ENCODE measurements at regions not wholly inside any gene's neighbourhood (a gene's known extent, or its start where the extent isn't known, plus 50 kb on each side); places are given as distances from the start of the nearest gene placed in this dataset.

DNA sequence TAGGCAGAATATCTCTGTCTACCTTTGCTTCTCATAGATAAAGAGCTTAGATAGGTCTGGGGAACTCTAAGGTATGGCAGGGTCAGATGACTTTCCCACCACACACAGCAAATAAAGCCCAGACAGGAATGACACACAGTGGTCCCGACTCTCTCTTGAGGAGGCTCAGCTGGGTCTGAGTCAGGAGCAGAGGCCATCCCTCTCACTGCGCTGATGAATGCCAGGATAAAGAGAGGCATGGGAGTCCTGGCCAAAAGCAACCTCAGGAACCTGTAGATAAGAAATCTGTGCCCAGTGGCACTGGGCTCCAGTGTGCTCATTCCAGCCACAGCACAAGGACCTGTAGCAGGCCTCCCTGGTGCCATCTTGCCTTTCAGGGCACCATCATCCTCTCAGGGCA, 129.4 kb upstream of the PARP11 start:
- H3K27ac ChIP-seq = no peak overlapping the region
- TF ChIP-seq, protein P1, sequence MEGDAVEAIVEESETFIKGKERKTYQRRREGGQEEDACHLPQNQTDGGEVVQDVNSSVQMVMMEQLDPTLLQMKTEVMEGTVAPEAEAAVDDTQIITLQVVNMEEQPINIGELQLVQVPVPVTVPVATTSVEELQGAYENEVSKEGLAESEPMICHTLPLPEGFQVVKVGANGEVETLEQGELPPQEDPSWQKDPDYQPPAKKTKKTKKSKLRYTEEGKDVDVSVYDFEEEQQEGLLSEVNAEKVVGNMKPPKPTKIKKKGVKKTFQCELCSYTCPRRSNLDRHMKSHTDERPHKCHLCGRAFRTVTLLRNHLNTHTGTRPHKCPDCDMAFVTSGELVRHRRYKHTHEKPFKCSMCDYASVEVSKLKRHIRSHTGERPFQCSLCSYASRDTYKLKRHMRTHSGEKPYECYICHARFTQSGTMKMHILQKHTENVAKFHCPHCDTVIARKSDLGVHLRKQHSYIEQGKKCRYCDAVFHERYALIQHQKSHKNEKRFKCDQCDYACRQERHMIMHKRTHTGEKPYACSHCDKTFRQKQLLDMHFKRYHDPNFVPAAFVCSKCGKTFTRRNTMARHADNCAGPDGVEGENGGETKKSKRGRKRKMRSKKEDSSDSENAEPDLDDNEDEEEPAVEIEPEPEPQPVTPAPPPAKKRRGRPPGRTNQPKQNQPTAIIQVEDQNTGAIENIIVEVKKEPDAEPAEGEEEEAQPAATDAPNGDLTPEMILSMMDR (conservative IDR thresholded peaks at IDR 0.05) = no peak

DNA sequence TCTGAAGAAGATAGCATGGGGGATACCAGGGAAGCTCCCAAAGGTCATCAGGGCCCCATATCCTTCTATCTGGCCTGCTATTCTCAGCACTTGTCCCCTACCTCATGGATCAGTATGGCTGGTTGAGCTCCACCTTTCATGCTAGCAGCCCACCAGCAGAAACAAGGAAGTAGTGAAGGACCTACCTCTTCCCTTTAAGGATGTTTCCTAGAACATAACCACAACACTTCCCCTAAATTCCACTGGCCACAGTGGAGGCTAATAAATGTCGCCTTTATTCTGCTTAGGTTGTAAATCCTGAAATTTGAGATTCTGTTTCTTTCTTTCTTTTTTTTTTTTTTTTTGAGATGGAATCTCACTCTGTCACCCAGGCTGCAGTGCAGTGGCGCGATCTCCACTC, 128.6 kb upstream of the PARP11 start:
- TF ChIP-seq, protein P1 (conservative IDR thresholded peaks at IDR 0.05) = no peak
- H3K27ac ChIP-seq = no peak overlapping the region

DNA sequence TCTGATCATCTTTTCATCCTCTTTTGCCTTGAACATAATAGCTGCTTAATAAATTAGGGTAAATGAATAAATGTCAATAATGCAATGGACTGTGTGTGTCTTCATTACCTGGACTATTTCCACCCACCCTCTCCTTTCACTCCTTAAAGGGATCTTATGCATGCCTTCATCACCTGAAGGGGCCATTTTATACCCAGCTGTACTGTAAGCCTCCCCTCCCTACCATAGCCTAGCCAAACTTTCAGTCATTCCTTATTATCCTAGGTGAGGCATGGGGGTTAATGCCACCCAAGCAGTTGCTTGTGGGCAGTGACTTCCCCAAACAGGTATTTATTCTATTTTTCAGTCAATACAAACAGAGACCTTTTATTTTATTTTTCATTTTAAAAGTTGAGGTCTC, 127.8 kb upstream of the PARP11 start:
- TF ChIP-seq, protein P1 (conservative IDR thresholded peaks at IDR 0.05) = no peak
- H3K27ac ChIP-seq = no peak overlapping the region

DNA sequence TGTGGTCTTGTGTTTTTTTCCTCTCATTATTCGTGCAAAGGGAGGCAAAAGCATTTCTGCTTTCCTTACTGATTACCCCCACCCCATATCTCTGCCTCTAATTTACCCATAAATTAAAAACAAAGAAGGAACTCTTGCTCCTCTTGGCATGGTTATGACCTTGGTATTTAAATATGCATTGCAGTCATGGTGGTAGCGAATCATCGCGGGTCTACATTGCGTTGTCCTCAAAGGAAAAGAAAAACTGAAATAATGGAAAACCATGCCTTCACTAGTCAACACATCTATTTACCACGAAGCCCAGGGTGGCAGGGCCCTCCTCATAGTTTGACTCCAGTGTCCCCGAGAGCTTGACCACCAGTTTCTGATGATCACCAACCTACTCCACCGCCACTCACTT, 126.7 kb upstream of the PARP11 start:
- TF ChIP-seq, protein P1 (conservative IDR thresholded peaks at IDR 0.05) = no peak
- H3K27ac ChIP-seq = no peak overlapping the region

DNA sequence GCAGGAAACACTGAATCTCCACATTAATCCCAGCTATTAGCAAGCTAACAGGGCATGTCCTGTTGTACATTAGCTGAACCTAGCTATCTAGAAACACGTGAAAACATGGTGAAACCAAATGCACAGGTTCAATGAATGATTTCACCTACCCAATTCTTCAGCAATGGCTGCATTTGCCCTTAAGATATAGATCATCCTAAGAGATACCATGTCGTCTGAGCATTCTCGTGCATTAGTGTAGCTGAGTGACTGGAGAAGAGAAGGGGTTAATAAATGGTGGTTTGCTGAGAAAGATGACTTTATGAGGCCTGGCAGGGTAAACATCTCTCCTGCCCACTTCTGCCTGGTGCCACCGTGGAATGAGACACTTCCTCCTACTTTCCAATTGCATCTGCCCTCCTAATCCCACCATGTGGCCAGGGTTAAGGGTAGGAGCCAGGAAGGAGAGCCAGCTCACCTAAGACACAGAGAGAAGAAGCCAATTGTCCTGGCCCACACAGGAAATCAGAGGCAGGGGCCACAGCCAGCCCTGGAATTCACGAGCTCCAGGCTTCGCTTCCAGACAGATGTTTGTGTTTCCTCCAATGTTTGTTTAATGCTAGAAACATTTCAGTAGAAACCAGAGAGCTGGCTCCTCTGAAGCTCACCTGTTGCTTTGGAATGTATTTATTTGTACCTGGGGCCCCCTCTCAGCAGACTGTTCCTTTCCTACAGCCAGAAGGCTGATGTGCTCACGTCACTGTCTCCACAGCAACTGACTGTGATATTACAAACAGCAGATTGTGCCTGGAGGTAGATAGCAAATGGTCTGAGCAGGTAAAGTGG, 126.0 kb upstream of the PARP11 start:
- TF ChIP-seq, protein P1 (conservative IDR thresholded peaks at IDR 0.05) = no peak

DNA sequence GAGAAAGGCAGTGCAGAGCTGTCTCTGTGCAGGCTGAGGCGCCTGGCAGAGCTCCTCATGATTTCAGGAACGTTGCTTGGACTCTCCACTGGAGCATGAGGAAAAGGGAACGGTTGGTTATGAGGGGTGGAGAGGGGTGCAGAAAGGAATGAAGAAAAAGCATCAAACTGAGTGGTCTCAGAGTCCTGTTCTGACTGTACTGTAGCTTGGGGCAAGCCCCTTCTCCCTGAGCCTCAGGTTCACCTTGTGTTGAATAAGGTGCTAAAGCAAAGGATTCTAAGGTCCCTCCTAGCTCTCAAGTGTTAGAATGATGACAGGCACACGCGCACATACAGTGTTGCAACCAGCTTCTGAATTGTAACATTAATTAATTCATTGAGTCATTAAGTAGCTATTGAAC, 125.2 kb upstream of the PARP11 start:
- no peak overlapping the region for H3K27ac ChIP-seq
- TF ChIP-seq, protein P1 (conservative IDR thresholded peaks at IDR 0.05) = no peak

More for the DNA sequence above, 126.0 kb upstream of the PARP11 start:
- no peak overlapping the region for H3K27ac ChIP-seq

DNA sequence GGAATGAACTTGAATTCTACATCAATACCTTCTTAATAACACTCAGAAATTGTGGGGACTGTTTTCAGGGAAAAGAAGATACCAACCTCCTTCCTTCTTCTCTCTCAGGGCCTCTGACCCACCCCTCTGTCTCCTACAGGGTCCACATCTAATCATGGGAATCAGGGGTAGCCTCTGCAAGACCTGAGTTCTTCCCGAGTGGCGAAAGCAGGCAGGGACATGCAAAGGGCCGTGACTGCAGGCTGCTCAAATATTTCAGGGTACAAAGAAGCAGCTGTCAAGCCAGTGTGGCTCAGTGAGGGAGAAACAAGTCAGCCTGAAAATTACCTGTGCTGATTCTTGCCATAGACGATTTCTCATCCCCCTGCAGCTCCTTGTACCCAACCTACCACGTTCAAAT, 123.1 kb upstream of the PARP11 start:
- H3K27ac ChIP-seq = no peak overlapping the region
- TF ChIP-seq, protein P1 (conservative IDR thresholded peaks at IDR 0.05) = no peak
